PC-9 (cell line): ENCODE measurements at regions not wholly inside any gene's neighbourhood (a gene's known extent, or its start where the extent isn't known, plus 50 kb on each side); places are given as distances from the start of the nearest gene placed in this dataset.

Experiments
- BruUV-seq: library from RNA; stranded (reverse); fragments of 400-500 nt; replicated peaks from 2 replicates; lab custom pipeline; 2021; lab: Mats Ljungman, UMichigan
- CTCF ChIA-PET: fragments of 300-600 bp; sonication (Branson Sonifier 250); formaldehyde crosslinking; loops from one replicate; lab custom pipeline; 2022; ENCODE audit warnings: antibody characterized with exemption; lab: Charles Lee
- POLR2A ChIA-PET: fragments of 300-600 bp; sonication (Branson Sonifier 250); formaldehyde crosslinking; loops from one replicate; lab custom pipeline; 2022; ENCODE audit warnings: antibody characterized with exemption; ENCODE audit not compliant: unreplicated experiment; lab: Charles Lee
- DNase-seq, 2 experiments: peaks; one replicate each; pipeline versions ENCODE4 v3.0.0 to v3.0.0-alpha.2; 2015 to 2022; ENCODE audit warnings: mixed read lengths in 1 of 2
- H2AFZ ChIP-seq: fragments of 200-600 bp; sonication (generic); 2 replicates; pipeline ENCODE4 v1.8.1; 2017; ENCODE audit warnings: antibody characterized with exemption
- H3F3A ChIP-seq: fragments of 200-600 bp; sonication (generic); 2 replicates; pipeline ENCODE4 v1.8.1; 2017; ENCODE audit warnings: antibody characterized with exemption, mild to moderate bottlenecking, low read depth; ENCODE audit not compliant: insufficient read depth
- H3K27ac ChIP-seq: fragments of 200-600 bp; sonication (generic); 2 replicates; pipeline ENCODE4 v1.6.1; 2016; ENCODE audit warnings: mixed run types
- H3K27me3 ChIP-seq: fragments of 200-600 bp; sonication (generic); 2 replicates; pipeline ENCODE4 v1.6.1; 2016; ENCODE audit warnings: low read depth, mixed run types; ENCODE audit not compliant: insufficient read depth
- H3K36me3 ChIP-seq: fragments of 200-600 bp; sonication (generic); 2 replicates; pipeline ENCODE4 v1.6.1; 2016; ENCODE audit warnings: low read depth, mixed run types
- H3K4me1 ChIP-seq: fragments of 200-600 bp; sonication (generic); replicated peaks from 2 replicates; pipeline ENCODE4 v1.6.1; 2016; ENCODE audit warnings: mixed run types; ENCODE audit not compliant: insufficient read depth
- H3K4me2 ChIP-seq: fragments of 200-600 bp; sonication (generic); 2 replicates; pipeline ENCODE4 v1.6.1; 2017; ENCODE audit warnings: mixed run types
- H3K4me3 ChIP-seq: fragments of 200-600 bp; sonication (generic); 2 replicates; pipeline ENCODE4 v1.6.1; 2016; ENCODE audit warnings: mixed run types
- H3K79me2 ChIP-seq: fragments of 200-600 bp; sonication (generic); 2 replicates; pipeline ENCODE4 v1.6.1; 2017; ENCODE audit warnings: low read depth, mixed run types
- H3K9me2 ChIP-seq: fragments of 200-600 bp; sonication (generic); 2 replicates; pipeline ENCODE4 v1.8.1; 2017; ENCODE audit warnings: mild to moderate bottlenecking; ENCODE audit not compliant: insufficient read depth
- H3K9me3 ChIP-seq: fragments of 200-600 bp; sonication (generic); 2 replicates; pipeline ENCODE4 v1.8.1; 2016; ENCODE audit warnings: low read depth; ENCODE audit not compliant: insufficient read depth
- H4K20me1 ChIP-seq: fragments of 200-600 bp; sonication (generic); 2 replicates; pipeline ENCODE4 v1.8.1; 2017; ENCODE audit not compliant: insufficient read depth
- EZH2 ChIP-seq: fragments of 200-600 bp; sonication (generic); IDR thresholded peaks from 2 replicates; pipeline ENCODE4 v1.8.0; 2017; ENCODE audit warnings: antibody characterized with exemption, low read depth
- intact Hi-C: fragments of 100-400 bp; cut with micrococcal nuclease; formaldehyde crosslinking; loops from one replicate; pipeline ENCODE4 v1.10.0; 2022; ENCODE audit not compliant: unreplicated experiment
- TF ChIP-seq, protein P1 (sequence below): fragments of 200-600 bp; sonication (generic); conservative IDR thresholded peaks from 2 replicates; pipeline ENCODE4 v1.6.1; 2017; ENCODE audit warnings: mixed run types, antibody characterized with exemption, mild to moderate bottlenecking, moderate library complexity

DNA sequence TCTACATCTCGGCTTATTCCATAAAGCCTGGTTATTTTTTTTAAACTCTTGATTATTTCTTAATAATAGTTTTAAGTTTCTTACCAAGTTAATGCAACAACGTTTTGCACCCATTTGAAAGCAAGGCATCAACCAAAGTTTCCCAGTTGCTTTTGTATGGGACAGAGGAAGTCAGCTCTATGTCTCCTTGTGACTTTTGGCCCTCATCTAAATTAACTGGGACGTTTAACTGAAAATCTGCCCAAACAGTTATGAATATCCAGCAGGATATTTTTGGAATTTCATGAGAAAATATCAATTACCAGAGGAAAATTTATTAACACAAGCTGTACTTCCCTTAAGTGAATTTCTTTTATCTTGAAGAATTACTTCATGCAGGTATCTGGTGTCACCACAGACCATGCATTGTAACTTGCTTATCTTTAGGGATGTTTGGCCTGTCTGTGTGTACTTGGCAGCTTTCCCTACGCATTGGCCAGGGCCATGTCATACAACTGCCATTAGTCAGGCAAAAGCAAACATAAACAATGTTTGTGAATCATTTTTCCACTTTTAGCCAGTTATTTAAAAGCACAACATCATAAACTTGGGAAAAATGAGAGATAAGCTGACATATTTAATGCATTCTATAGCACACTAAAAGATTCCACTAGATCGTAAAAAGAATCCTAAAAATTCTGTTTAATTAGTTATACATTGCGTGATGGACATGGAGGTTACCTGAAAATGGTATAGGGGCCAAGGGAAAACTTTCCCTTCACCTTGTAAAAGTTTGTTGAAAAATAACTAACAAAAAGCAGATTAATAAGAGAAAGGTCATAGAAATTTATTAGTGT, 101.4 kb upstream of the PDE5A start:
- no peaks in the 10 kb centered on the region for H3K36me3 ChIP-seq
- H3K9me2 ChIP-seq = no peaks in the 10 kb centered on the region
- no TSS peak for BruUV-seq
- peak overlapping the region; percentile 69 for H3K4me2 ChIP-seq
- no peaks in the 10 kb centered on the region for H3K27me3 ChIP-seq
- no peaks in the 10 kb centered on the region for H4K20me1 ChIP-seq
- peak overlapping the region; percentile 41; the same call in 1 of the 2 replicates for H3K4me3 ChIP-seq
- peak; percentile 70 to 91 for DNase-seq
- H3K27ac ChIP-seq = peak overlapping the region; percentile 99
- no peaks in the 10 kb centered on the region for H3K9me3 ChIP-seq
- intact Hi-C loops = loop anchor here (2.0 kb wide), 3 partner anchors 57 to 627 kb away; partner anchors contain the start of gene PDE5A
- ChIA-PET CTCF (interaction anchor here (1.0 kb wide), 1 partner anchor 101 kb away, joined by 3 read pairs; the partner anchor contains the start of gene PDE5A), POLR2A (interaction anchor here (0.6 kb wide), 2 partner anchors 87 to 521 kb away, joined by 3 to 7 read pairs; no protein-coding TSS in a partner anchor)
- H3F3A ChIP-seq = peaks cover 43% of the 10 kb centered on the region
- H3K4me1 ChIP-seq = peaks cover 49% of the 10 kb centered on the region
- no peaks in the 10 kb centered on the region for H3K79me2 ChIP-seq
- H2AFZ ChIP-seq = no peak overlapping the region
- no peak for TF ChIP-seq EZH2
- TF ChIP-seq, protein P1, sequence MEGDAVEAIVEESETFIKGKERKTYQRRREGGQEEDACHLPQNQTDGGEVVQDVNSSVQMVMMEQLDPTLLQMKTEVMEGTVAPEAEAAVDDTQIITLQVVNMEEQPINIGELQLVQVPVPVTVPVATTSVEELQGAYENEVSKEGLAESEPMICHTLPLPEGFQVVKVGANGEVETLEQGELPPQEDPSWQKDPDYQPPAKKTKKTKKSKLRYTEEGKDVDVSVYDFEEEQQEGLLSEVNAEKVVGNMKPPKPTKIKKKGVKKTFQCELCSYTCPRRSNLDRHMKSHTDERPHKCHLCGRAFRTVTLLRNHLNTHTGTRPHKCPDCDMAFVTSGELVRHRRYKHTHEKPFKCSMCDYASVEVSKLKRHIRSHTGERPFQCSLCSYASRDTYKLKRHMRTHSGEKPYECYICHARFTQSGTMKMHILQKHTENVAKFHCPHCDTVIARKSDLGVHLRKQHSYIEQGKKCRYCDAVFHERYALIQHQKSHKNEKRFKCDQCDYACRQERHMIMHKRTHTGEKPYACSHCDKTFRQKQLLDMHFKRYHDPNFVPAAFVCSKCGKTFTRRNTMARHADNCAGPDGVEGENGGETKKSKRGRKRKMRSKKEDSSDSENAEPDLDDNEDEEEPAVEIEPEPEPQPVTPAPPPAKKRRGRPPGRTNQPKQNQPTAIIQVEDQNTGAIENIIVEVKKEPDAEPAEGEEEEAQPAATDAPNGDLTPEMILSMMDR = no peak

DNA sequence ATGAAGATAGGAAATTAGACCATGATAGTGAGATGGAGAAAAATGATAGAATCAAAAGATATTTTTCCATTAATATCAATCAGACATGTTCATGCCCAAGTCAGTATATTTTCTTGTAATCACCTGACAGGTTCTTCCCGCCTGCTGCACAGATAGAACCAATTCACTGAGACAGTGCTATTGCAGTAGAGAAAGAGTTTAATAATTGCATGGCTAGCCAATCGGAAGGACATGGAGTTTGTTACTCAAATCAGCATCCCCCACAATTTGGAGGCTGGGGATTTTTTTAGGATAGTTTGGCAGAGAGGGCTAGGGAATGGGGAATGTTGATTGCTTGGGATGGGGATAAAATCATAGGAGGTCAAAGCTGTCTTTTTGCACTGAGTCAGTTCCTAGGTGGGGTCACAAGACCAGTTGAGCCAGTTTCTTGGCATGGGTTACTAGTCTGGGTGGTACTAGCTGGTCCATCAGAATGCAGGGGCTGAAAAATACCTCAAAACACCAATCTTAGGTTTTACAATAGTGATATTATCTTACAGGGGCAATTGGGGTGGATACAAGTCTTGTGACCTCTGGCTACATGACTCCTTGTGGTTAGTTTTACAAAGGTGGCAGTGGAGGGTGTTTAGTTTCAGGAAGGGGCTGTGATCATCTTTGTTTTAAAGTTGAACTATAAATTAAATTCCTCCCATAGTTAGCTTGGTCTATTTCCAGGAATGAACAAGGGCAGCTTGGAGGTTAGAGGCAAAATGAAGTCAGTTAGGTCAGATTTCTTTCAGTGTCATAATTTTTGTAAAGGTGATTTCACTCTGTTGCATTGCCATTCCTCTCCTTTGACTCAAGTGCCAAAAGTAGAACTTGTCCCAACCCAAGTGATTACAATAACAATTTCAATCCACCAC, 100.3 kb upstream of the PDE5A start:
- CTCF ChIA-PET = interaction anchor here (1.0 kb wide), 1 partner anchor 100 kb away, joined by 3 read pairs; the partner anchor contains the start of gene PDE5A
- BruUV-seq = no TSS peak
- Histone ChIP-seq H3K27ac (peak overlapping the region; percentile 99), H3F3A (peaks cover 33% of the 10 kb centered on the region), H2AFZ (no peak overlapping the region), H3K9me3 (no peaks in the 10 kb centered on the region), H3K79me2 (no peaks in the 10 kb centered on the region), H3K4me2 (peak overlapping the region; percentile 69), H4K20me1 (no peaks in the 10 kb centered on the region), H3K4me3 (peak overlapping the region; percentile 41; the same call in 1 of the 2 replicates), H3K4me1 (peaks cover 38% of the 10 kb centered on the region), H3K27me3 (no peaks in the 10 kb centered on the region), H3K36me3 (no peaks in the 10 kb centered on the region), H3K9me2 (no peaks in the 10 kb centered on the region)
- intact Hi-C loops = loop anchor here (2.0 kb wide), 3 partner anchors 58 to 626 kb away; partner anchors contain the start of gene PDE5A
- POLR2A ChIA-PET = interaction anchor here (0.6 kb wide), 1 partner anchor 86 kb away, joined by 7 read pairs; no protein-coding TSS in a partner anchor
- TF ChIP-seq EZH2 = no peak
- TF ChIP-seq, protein P1 = no peak
- peak; percentile 69 to 94 for DNase-seq

DNA sequence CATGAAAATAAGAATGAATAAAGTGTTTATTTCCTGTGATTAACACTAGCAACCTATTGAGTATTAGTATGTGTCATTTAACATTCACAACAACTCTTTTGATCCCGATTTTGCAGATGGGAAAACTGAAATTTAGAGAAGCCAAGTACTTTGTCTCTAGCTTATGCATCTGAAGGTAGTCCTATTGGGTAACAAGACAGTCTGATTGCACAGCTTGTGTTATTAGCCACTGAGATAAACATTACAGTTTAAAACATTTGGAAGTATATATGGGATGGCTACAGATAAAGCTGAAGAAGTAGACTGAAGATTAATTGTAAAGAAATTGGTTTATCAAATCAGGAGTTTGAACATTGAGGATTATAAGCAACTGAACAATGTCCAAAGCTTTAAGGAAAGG, 99.6 kb upstream of the PDE5A start:
- Histone ChIP-seq H3K4me2 (peak overlapping the region; percentile 30; the same call in 1 of the 2 replicates), H3K9me3 (no peaks in the 10 kb centered on the region), H3K4me3 (peak overlapping the region; percentile 9; the same call in 1 of the 2 replicates), H3K27me3 (no peaks in the 10 kb centered on the region), H3K4me1 (peaks cover 34% of the 10 kb centered on the region), H2AFZ (no peak overlapping the region), H3F3A (peaks cover 33% of the 10 kb centered on the region), H3K79me2 (no peaks in the 10 kb centered on the region), H3K9me2 (no peaks in the 10 kb centered on the region), H4K20me1 (no peaks in the 10 kb centered on the region), H3K36me3 (no peaks in the 10 kb centered on the region), H3K27ac (peak overlapping the region; percentile 99)
- no peak for DNase-seq
- intact Hi-C loops = loop anchor here (2.0 kb wide), 3 partner anchors 59 to 625 kb away; partner anchors contain the start of gene PDE5A
- TF ChIP-seq, protein P1 = no peak
- no peak for TF ChIP-seq EZH2
- ChIA-PET POLR2A (no interaction called here), CTCF (no interaction called here)
- BruUV-seq = no TSS peak
